ENCODE measurements at regions not wholly inside any gene's neighbourhood (a gene's known extent, or its start where the extent isn't known, plus 50 kb on each side); places are given as distances from the start of the nearest gene placed in this dataset.

- H3K4me3 ChIP-seq (ENCODE audit: insufficient read depth, low read depth, low read length): no peak overlapping the region
- H2BK20ac ChIP-seq (ENCODE audit: low read depth, low read length): no peak overlapping the region
- no peaks in the 10 kb centered on the region for H3K9me3 ChIP-seq (ENCODE audit: control insufficient read depth, insufficient read depth, low read length)
- H3K79me1 ChIP-seq (ENCODE audit: low read depth in 1 of 2, low read length in 2 of 2): no peaks in the 10 kb centered on the region
- no CpG with 5 or more reads among the region's 2 CpGs for WGBS, 2 experiments (ENCODE audit: extremely low coverage in 2 of 2, insufficient read length in 1 of 2)
- no peak overlapping the region for H4K5ac ChIP-seq (ENCODE audit: low read depth, low read length)
- H4K20me1 ChIP-seq (ENCODE audit: insufficient read depth, low read length): no peaks in the 10 kb centered on the region
- ATAC-seq (ENCODE audit: low read depth) (no peak), DNase-seq (no peak)
- no peak for TF ChIP-seq RFX5 (IDR thresholded peaks at IDR 0.05; ENCODE audit: low read depth, low read length)
- no peak for TF ChIP-seq RCOR1 (IDR thresholded peaks at IDR 0.05; ENCODE audit: insufficient replicate concordance, low read length)
- no peak for TF ChIP-seq MAFK (IDR thresholded peaks at IDR 0.05; ENCODE audit: low read depth, low read length)
- no peaks in the 10 kb centered on the region for H3K27me3 ChIP-seq (ENCODE audit: control insufficient read depth, insufficient read depth, low read length)
- ChIA-PET CTCF (interaction anchor here (0.5 kb wide), 1 partner anchor 11 kb away, joined by 3 read pairs; no protein-coding TSS in a partner anchor), POLR2A (ENCODE audit: unreplicated experiment) (no interaction called here)
- intact Hi-C loops (cut with micrococcal nuclease): no loop called here
- H3K36me3 ChIP-seq (ENCODE audit: control insufficient read depth, insufficient read depth, low read length): no peaks in the 10 kb centered on the region
- H3K18ac ChIP-seq (ENCODE audit: low read depth, low read length): no peak overlapping the region
- no peaks in the 10 kb centered on the region for H3K9me1 ChIP-seq (ENCODE audit: insufficient read depth, low read length)
- BruUV-seq (replicated peaks): no TSS peak
- no peak overlapping the region for H3K27ac ChIP-seq (ENCODE audit: insufficient read depth, low read length)
- in situ Hi-C loops (cut with MboI; ENCODE audit: low sequenced_read_pairs): no loop called here
- H3K23ac ChIP-seq (ENCODE audit: low read depth, low read length): no peak overlapping the region
- no peak overlapping the region for H3K4me2 ChIP-seq (ENCODE audit: low read depth, low read length)
- no peak overlapping the region for H2AK9ac ChIP-seq (replicated peaks; ENCODE audit: low read depth, low read length, poor library complexity)
- H4K8ac ChIP-seq (ENCODE audit: low read depth in 2 of 2, low read length in 2 of 2): no peak overlapping the region
- dilution Hi-C loops (cut with HindIII; ENCODE audit: low sequenced_read_pairs, unreplicated experiment): no loop called here
- H2AK5ac ChIP-seq (ENCODE audit: low read depth, low read length): no peak overlapping the region
- H2BK120ac ChIP-seq (ENCODE audit: low read depth, low read length): no peak overlapping the region
- H3K4me1 ChIP-seq (ENCODE audit: control insufficient read depth, insufficient read depth, low read length): no peaks in the 10 kb centered on the region
- no peak overlapping the region for H3K14ac ChIP-seq (replicated peaks; ENCODE audit: low read depth, low read length)
- H3K9ac ChIP-seq (ENCODE audit: low read depth, low read length): no peak overlapping the region
- no peak overlapping the region for H3K4ac ChIP-seq (ENCODE audit: low read depth, low read length)
- no peak overlapping the region for H4K91ac ChIP-seq (ENCODE audit: insufficient read depth, low read depth, low read length)
- no peak overlapping the region for H2BK5ac ChIP-seq (ENCODE audit: low read depth, low read length, poor library complexity, severe bottlenecking)
- H2BK15ac ChIP-seq (ENCODE audit: low read depth, low read length): no peak overlapping the region
- H2AFZ ChIP-seq (replicated peaks; ENCODE audit: low read length, poor library complexity): no peak overlapping the region
- no peak overlapping the region for H3K56ac ChIP-seq (ENCODE audit: extremely low read depth, insufficient read depth, low read length)
These were observed 315.6 kb downstream of the RDH14 start for GRCh38 chr2:18244845-18245244.

Data from IMR-90 (cell line).